Endothelial cell of umbilical vein (primary cell): ENCODE measurements at regions not wholly inside any gene's neighbourhood (a gene's known extent, or its start where the extent isn't known, plus 50 kb on each side); places are given as distances from the start of the nearest gene placed in this dataset.

ENCODE experiments used
- BruUV-seq: library from RNA; stranded (reverse); fragments of 400-500 nt; replicated peaks from 2 replicates; lab custom pipeline; 2021; lab: Mats Ljungman, UMichigan
- CTCF ChIA-PET: fragments of 300-600, 350-600 bp; sonication (Branson Sonifier 250); formaldehyde crosslinking; loops from one replicate; lab custom pipeline; 2021; ENCODE audit warnings: antibody characterized with exemption, inconsistent platforms; lab: Charles Lee
- POLR2A ChIA-PET: fragments of 300-600, 350-600 bp; sonication (Branson Sonifier 250); formaldehyde crosslinking; loops from one replicate; lab custom pipeline; 2021; ENCODE audit warnings: antibody characterized with exemption, inconsistent platforms; lab: Charles Lee
- DNase-seq: peaks from one replicate; pipeline ENCODE4 v3.0.0-alpha.2; 2011; ENCODE audit warnings: low read depth, low spot score
- FAIRE-seq: peaks from 2 replicates; lab custom pipeline; 2011; peaks lifted over from hg19 to GRCh38; lab: Jason Lieb, UNC
- H2AFZ ChIP-seq: 2 replicates; pipeline ENCODE4 v1.6.0; 2012; ENCODE audit warnings: low read depth, low read length, control low read depth, inconsistent platforms
- H3K27ac ChIP-seq: 2 replicates; pipeline ENCODE4 v1.5.1; 2011; ENCODE audit warnings: low read depth, mild to moderate bottlenecking, control low read depth, low read length, moderate library complexity; ENCODE audit not compliant: insufficient read depth
- H3K27me3 ChIP-seq, 2 experiments: 2 replicates each; pipeline versions ENCODE4 v1.6.0 to v1.6.1; 2011; ENCODE audit warnings: low read length in 2 of 2, mixed read lengths in 1 of 2; ENCODE audit not compliant: control insufficient read depth in 2 of 2, insufficient read depth in 2 of 2
- H3K36me3 ChIP-seq, 2 experiments: 2 replicates in 1 of 2; 3 replicates in 1 of 2; pipeline ENCODE4 v1.5.1; 2011; ENCODE audit warnings: low read length in 2 of 2, mild to moderate bottlenecking in 1 of 2, moderate library complexity in 1 of 2; ENCODE audit not compliant: control insufficient read depth in 2 of 2, insufficient read depth in 2 of 2; ENCODE audit errors: extremely low read depth in 1 of 2
- H3K4me1 ChIP-seq: 3 replicates; pipeline ENCODE4 v1.5.1; 2011; ENCODE audit warnings: mild to moderate bottlenecking, low read length; ENCODE audit not compliant: control insufficient read depth, insufficient read depth; ENCODE audit errors: extremely low read depth
- H3K4me2 ChIP-seq: 2 replicates; pipeline ENCODE4 v1.6.1; 2011; ENCODE audit warnings: low read length, control low read depth, mixed read lengths; ENCODE audit not compliant: insufficient read depth
- H3K4me3 ChIP-seq, 3 experiments: fragments of 200-600 bp in 1 of 3; sonication (generic), shearing (Covaris generic) in 1 of 3; replicated peaks in 1 of 3; 2 replicates each; pipeline ENCODE4 v1.5.1; 2011 to 2016; ENCODE audit warnings: control low read depth in 3 of 3, low read length in 3 of 3, mild to moderate bottlenecking in 2 of 3, inconsistent platforms in 1 of 3, low read depth in 1 of 3, moderate library complexity in 1 of 3; ENCODE audit not compliant: insufficient read depth in 1 of 3
- H3K79me2 ChIP-seq: 2 replicates; pipeline ENCODE4 v1.6.0; 2012; ENCODE audit warnings: low read length, inconsistent platforms; ENCODE audit not compliant: control insufficient read depth, insufficient read depth
- H3K9ac ChIP-seq: replicated peaks from 2 replicates; pipeline ENCODE3; 2011; ENCODE audit warnings: low read length, control low read depth; ENCODE audit not compliant: insufficient read depth; ENCODE audit errors: extremely low read depth
- H3K9me1 ChIP-seq: replicated peaks from 3 replicates; pipeline ENCODE4 v1.6.0; 2011; ENCODE audit warnings: mild to moderate bottlenecking, low read length; ENCODE audit not compliant: control insufficient read depth, insufficient read depth; ENCODE audit errors: extremely low read depth
- H3K9me3 ChIP-seq: replicated peaks from 2 replicates; pipeline ENCODE4 v1.5.1; 2012; ENCODE audit warnings: low read length, inconsistent platforms; ENCODE audit not compliant: control insufficient read depth, insufficient read depth
- H4K20me1 ChIP-seq: replicated peaks from 2 replicates; pipeline ENCODE3; 2011; ENCODE audit warnings: mild to moderate bottlenecking, low read length; ENCODE audit not compliant: control insufficient read depth, insufficient read depth; ENCODE audit errors: extremely low read depth
- EZH2 ChIP-seq: IDR thresholded peaks from 2 replicates; pipeline ENCODE4 v1.6.1; 2012; ENCODE audit warnings: borderline replicate concordance, low read depth, mild to moderate bottlenecking, moderate library complexity, low read length, inconsistent platforms; ENCODE audit not compliant: severe bottlenecking
- FOS ChIP-seq: IDR thresholded peaks from 2 replicates; pipeline ENCODE4 v1.6.1; 2011; ENCODE audit warnings: mild to moderate bottlenecking, low read length, moderate library complexity, borderline replicate concordance; ENCODE audit not compliant: insufficient read depth
- GATA2 ChIP-seq: IDR thresholded peaks from 2 replicates; pipeline ENCODE4 v1.7.0; 2011; ENCODE audit warnings: low read depth, mild to moderate bottlenecking, moderate library complexity, mixed read lengths, low read length; ENCODE audit not compliant: insufficient read length, insufficient read depth
- JUN ChIP-seq: IDR thresholded peaks from 2 replicates; pipeline ENCODE4 v1.6.1; 2011; ENCODE audit warnings: borderline replicate concordance, low read depth; ENCODE audit not compliant: insufficient read length, insufficient read depth
- MYC ChIP-seq: IDR thresholded peaks from one replicate; pipeline ENCODE4 v1.6.1; 2011; ENCODE audit warnings: mild to moderate bottlenecking, low read depth, low read length
- POLR2A ChIP-seq: IDR thresholded peaks from 2 replicates; pipeline ENCODE4 v1.6.1; 2012; ENCODE audit warnings: low read depth, mild to moderate bottlenecking, control low read depth, low read length
- POLR2AphosphoS5 ChIP-seq: IDR thresholded peaks from 2 replicates; pipeline ENCODE4 v1.6.1; 2012; ENCODE audit warnings: low read depth, mild to moderate bottlenecking, control low read depth, low read length, moderate library complexity; ENCODE audit not compliant: insufficient read depth
- dilution Hi-C: fragments of 300-500 bp; cut with MboI; formaldehyde crosslinking; loops from one replicate; pipeline ENCODE4 v1.15.0; 2019; ENCODE audit warnings: low sequenced_read_pairs; ENCODE audit not compliant: extremely low pct_ligation_motif_present
- intact Hi-C: fragments of 100-400 bp; cut with micrococcal nuclease; formaldehyde crosslinking; loops from one replicate; pipeline ENCODE4 v1.10.0; 2022
- TF ChIP-seq, protein P1 (sequence below): IDR thresholded peaks from 2 replicates; pipeline ENCODE4 v1.6.1; 2011; ENCODE audit not compliant: insufficient read depth, insufficient read length
- TF ChIP-seq, protein P2 (sequence below), 2 donors: IDR thresholded peaks; 1 replicate in 1 of 2; 2 replicates in 1 of 2; pipeline ENCODE4 v1.5.1; 2011; ENCODE audit warnings: low read length in 2 of 2, mild to moderate bottlenecking in 2 of 2, moderate library complexity in 2 of 2, control low read depth in 1 of 2, inconsistent platforms in 1 of 2, low read depth in 1 of 2; ENCODE audit not compliant: insufficient read depth in 1 of 2; ENCODE audit errors: extremely low read depth in 1 of 2

DNA sequence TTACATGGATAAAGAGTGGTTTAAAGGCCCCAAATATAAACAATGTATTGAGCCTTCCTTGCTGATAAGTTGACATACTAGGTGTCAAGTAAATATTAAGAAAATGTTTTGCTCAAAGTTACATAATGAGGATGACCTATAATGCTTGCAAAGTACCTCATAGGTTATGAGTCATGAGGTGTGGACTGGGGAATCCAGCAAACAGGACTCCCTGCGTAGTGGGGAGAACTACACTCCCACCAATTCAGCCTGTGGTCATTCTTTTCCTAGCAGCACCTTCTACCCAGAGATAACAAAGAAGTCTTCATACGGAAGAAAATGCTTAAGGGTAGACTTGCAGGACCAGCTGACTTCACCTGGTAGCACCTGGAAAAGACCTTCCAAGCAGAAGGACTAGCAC, 418.9 kb upstream of the CPEB2 start:
- Histone ChIP-seq H4K20me1 (no peaks in the 10 kb centered on the region), H3K79me2 (no peaks in the 10 kb centered on the region), H3K9me1 (no peaks in the 10 kb centered on the region), H3K4me2 (no peak overlapping the region), H3K4me1 (no peaks in the 10 kb centered on the region), H2AFZ (no peak overlapping the region), H3K9ac (no peak overlapping the region), H3K27ac (no peak overlapping the region), H3K9me3 (peaks cover 1% of the 10 kb centered on the region), H3K4me3 (no peak overlapping the region), H3K27me3 (no peaks in the 10 kb centered on the region), H3K36me3 (no peaks in the 10 kb centered on the region)
- TF ChIP-seq POLR2AphosphoS5, result no peak
- TF ChIP-seq MYC, result no peak
- TF ChIP-seq EZH2, result no peak
- TF ChIP-seq, protein P1, sequence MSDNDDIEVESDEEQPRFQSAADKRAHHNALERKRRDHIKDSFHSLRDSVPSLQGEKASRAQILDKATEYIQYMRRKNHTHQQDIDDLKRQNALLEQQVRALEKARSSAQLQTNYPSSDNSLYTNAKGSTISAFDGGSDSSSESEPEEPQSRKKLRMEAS, result no peak
- no peak for TF ChIP-seq GATA2
- no peak for TF ChIP-seq POLR2A
- no peak for TF ChIP-seq JUN
- TF ChIP-seq FOS, result no peak
- TF ChIP-seq, protein P2, sequence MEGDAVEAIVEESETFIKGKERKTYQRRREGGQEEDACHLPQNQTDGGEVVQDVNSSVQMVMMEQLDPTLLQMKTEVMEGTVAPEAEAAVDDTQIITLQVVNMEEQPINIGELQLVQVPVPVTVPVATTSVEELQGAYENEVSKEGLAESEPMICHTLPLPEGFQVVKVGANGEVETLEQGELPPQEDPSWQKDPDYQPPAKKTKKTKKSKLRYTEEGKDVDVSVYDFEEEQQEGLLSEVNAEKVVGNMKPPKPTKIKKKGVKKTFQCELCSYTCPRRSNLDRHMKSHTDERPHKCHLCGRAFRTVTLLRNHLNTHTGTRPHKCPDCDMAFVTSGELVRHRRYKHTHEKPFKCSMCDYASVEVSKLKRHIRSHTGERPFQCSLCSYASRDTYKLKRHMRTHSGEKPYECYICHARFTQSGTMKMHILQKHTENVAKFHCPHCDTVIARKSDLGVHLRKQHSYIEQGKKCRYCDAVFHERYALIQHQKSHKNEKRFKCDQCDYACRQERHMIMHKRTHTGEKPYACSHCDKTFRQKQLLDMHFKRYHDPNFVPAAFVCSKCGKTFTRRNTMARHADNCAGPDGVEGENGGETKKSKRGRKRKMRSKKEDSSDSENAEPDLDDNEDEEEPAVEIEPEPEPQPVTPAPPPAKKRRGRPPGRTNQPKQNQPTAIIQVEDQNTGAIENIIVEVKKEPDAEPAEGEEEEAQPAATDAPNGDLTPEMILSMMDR (IDR thresholded peaks at IDR 0.05; ENCODE audit: extremely low read depth in 1 of 2, insufficient read depth in 1 of 2, low read depth in 1 of 2, low read length in 2 of 2), result no peak
- intact Hi-C loops (no loop called here), dilution Hi-C loops (no loop called here)
- no peak for DNase-seq
- FAIRE-seq, result no peak
- CTCF ChIA-PET, result no interaction called here
- POLR2A ChIA-PET, result no interaction called here
- no TSS peak for BruUV-seq
